K562 (cell line): ENCODE measurements at regions not wholly inside any gene's neighbourhood (a gene's known extent, or its start where the extent isn't known, plus 50 kb on each side); places are given as distances from the start of the nearest gene placed in this dataset.

Experiments used
- ATAC-seq: fragments of 200-7000 bp; cut with Tn5 transposase; 3 replicates; pipeline ENCODE4 v1.9.1; 2020; ENCODE audit warnings: moderate library complexity
- BruUV-seq: library from RNA; stranded (reverse); fragments of 400-500 nt; replicated peaks from 2 replicates; lab custom pipeline; 2021; lab: Mats Ljungman, UMichigan
- CTCF ChIA-PET: fragments of 300-600 bp; formaldehyde crosslinking; extraction: SDS; loops from one replicate; lab custom pipeline; 2021; ENCODE audit warnings: low intra/inter-chr PET ratio; lab: Yijun Ruan, JAX
- POLR2A ChIA-PET: fragments of 300-600, 350-650 bp; sonication (Branson Sonifier 250); formaldehyde crosslinking; extraction: SDS; loops from one replicate; lab custom pipeline; 2021; ENCODE audit warnings: antibody characterized with exemption, inconsistent platforms; lab: Yijun Ruan, JAX
- DNase-seq, 4 experiments: peaks; one replicate each; pipeline versions ENCODE4 v3.0.0 to v3.0.0-alpha.2; 2011 to 2018; ENCODE audit warnings: low spot score in 3 of 4, mixed read lengths in 3 of 4; ENCODE audit errors: extremely low read depth in 1 of 4
- FAIRE-seq: peaks from 2 replicates; lab custom pipeline; 2011; peaks lifted over from hg19 to GRCh38; lab: Jason Lieb, UNC
- H2AFZ ChIP-seq: 2 replicates; pipeline ENCODE4 v1.6.0; 2011; ENCODE audit warnings: low read depth, low read length, control low read depth, inconsistent platforms
- H3K27ac ChIP-seq: fragments of 200-600 bp; 3 replicates; pipeline ENCODE4 v1.8.0; 2011; ENCODE audit warnings: low read depth, mild to moderate bottlenecking, control low read depth, inconsistent platforms, low read length, moderate library complexity, mixed read lengths; ENCODE audit errors: extremely low read depth
- H3K27me3 ChIP-seq, 2 experiments: fragments of 300-600 bp in 1 of 2; 2 replicates in 1 of 2; 3 replicates in 1 of 2; pipeline versions ENCODE4 v1.6.0 to v1.8.0; 2011; ENCODE audit warnings: inconsistent platforms in 2 of 2, low read length in 2 of 2, mild to moderate bottlenecking in 1 of 2, mixed read lengths in 1 of 2, moderate library complexity in 1 of 2; ENCODE audit not compliant: control insufficient read depth in 2 of 2, insufficient read depth in 2 of 2
- H3K36me3 ChIP-seq: fragments of 300-600 bp; 3 replicates; pipeline ENCODE4 v1.8.0; 2011; ENCODE audit warnings: mild to moderate bottlenecking, low read length, inconsistent platforms; ENCODE audit not compliant: control insufficient read depth, insufficient read depth
- H3K4me1 ChIP-seq, 2 experiments: fragments of 200-600 bp in 1 of 2; replicated peaks in 1 of 2; 2 replicates in 1 of 2; 3 replicates in 1 of 2; pipeline versions ENCODE4 v1.5.1 to v1.8.0; 2011; ENCODE audit warnings: inconsistent platforms in 2 of 2, low read length in 2 of 2, mild to moderate bottlenecking in 1 of 2, mixed read lengths in 1 of 2, moderate library complexity in 1 of 2; ENCODE audit not compliant: control insufficient read depth in 2 of 2, insufficient read depth in 2 of 2
- H3K4me2 ChIP-seq: 2 replicates; pipeline ENCODE4 v1.6.1; 2011; ENCODE audit warnings: low read length, control low read depth, inconsistent platforms, mixed read lengths; ENCODE audit not compliant: insufficient read depth
- H3K4me3 ChIP-seq: fragments of 200-600 bp; sonication (generic), shearing (Covaris generic); 2 replicates; pipeline ENCODE4 v1.5.1; 2016; ENCODE audit warnings: control low read depth, inconsistent platforms
- H3K79me2 ChIP-seq: fragments of 200-600 bp; 3 replicates; pipeline ENCODE4 v1.8.0; 2011; ENCODE audit warnings: low read length, inconsistent platforms; ENCODE audit not compliant: control insufficient read depth, insufficient read depth
- H3K9ac ChIP-seq, 2 experiments: 2 replicates each; pipeline versions ENCODE4 v1.6.0 to v1.6.1; 2011; ENCODE audit warnings: low read depth in 2 of 2, low read length in 2 of 2, control low read depth in 1 of 2, inconsistent platforms in 1 of 2, mild to moderate bottlenecking in 1 of 2, mixed read lengths in 1 of 2; ENCODE audit not compliant: insufficient read depth in 1 of 2
- H3K9me1 ChIP-seq: one replicate; pipeline ENCODE4 v1.6.0; 2011; ENCODE audit warnings: inconsistent platforms, mild to moderate bottlenecking, low read length, moderate library complexity; ENCODE audit not compliant: control insufficient read depth, insufficient read depth
- H3K9me3 ChIP-seq: replicated peaks from 2 replicates; pipeline ENCODE4 v1.5.1; 2011; ENCODE audit warnings: low read depth, low read length, inconsistent platforms; ENCODE audit not compliant: control insufficient read depth, insufficient read depth
- H4K20me1 ChIP-seq: replicated peaks from 2 replicates; pipeline ENCODE4 v1.6.1; 2011; ENCODE audit warnings: low read length, inconsistent platforms, mixed read lengths; ENCODE audit not compliant: control insufficient read depth, insufficient read depth
- ATF2 ChIP-seq: sonication (generic); formaldehyde crosslinking; IDR thresholded peaks from 2 replicates; pipeline ENCODE4 v1.8.1; 2022; ENCODE audit warnings: missing genetic modification reagents
- ATF3 ChIP-seq, 2 experiments: fragments of 450-650 bp in 1 of 2; sonication (generic) in 1 of 2; formaldehyde crosslinking in 1 of 2; IDR thresholded peaks in 1 of 2; conservative IDR thresholded peaks in 1 of 2; 2 replicates each; pipeline versions ENCODE4 v1.6.1 to v1.8.1; 2016 to 2023; ENCODE audit warnings: mild to moderate bottlenecking in 2 of 2, moderate library complexity in 2 of 2, inconsistent platforms in 1 of 2, missing genetic modification reagents in 1 of 2
- BDP1 ChIP-seq: IDR thresholded peaks from 3 replicates; pipeline ENCODE4 v1.6.1; 2011; ENCODE audit not compliant: insufficient read length, insufficient read depth
- DMBX1 ChIP-seq: fragments of 250-450 bp; sonication (Bioruptor Pico); IDR thresholded peaks from 2 replicates; pipeline ENCODE4 v1.8.0; 2022; ENCODE audit warnings: inconsistent platforms, mild to moderate bottlenecking, moderate library complexity, borderline replicate concordance
- HDGF ChIP-seq: fragments of 450-650 bp; IDR thresholded peaks from 2 replicates; pipeline ENCODE4 v1.6.1; 2016
- HNRNPUL1 ChIP-seq: fragments of 200-400 bp; formaldehyde crosslinking; IDR thresholded peaks from 2 replicates; pipeline ENCODE4 v1.6.1; 2017; ENCODE audit warnings: low read length
- MAFG ChIP-seq: fragments of 450-650 bp; conservative IDR thresholded peaks from 2 replicates; pipeline ENCODE4 v1.6.1; 2016; ENCODE audit warnings: missing genetic modification characterization, missing compliant biosample characterization
- NFE2 ChIP-seq: IDR thresholded peaks from 2 replicates; pipeline ENCODE4 v1.6.1; 2014; ENCODE audit warnings: antibody characterized with exemption, low read depth
- NR2C1 ChIP-seq, 2 experiments: fragments of 450-650 bp; IDR thresholded peaks; 2 replicates each; pipeline ENCODE4 v1.6.1; 2017; ENCODE audit warnings: mild to moderate bottlenecking in 2 of 2, antibody characterized with exemption in 1 of 2, inconsistent platforms in 1 of 2, missing compliant biosample characterization in 1 of 2, missing genetic modification characterization in 1 of 2
- SPI1 ChIP-seq: IDR thresholded peaks from 2 replicates; pipeline ENCODE4 v1.6.1; 2011; ENCODE audit warnings: low read depth, low read length, control low read depth, borderline replicate concordance
- SRSF3 ChIP-seq: fragments of 200-400 bp; formaldehyde crosslinking; IDR thresholded peaks from 2 replicates; pipeline ENCODE4 v1.6.1; 2016; ENCODE audit warnings: mild to moderate bottlenecking, low read length, moderate library complexity; ENCODE audit not compliant: insufficient read depth
- ZSCAN29 ChIP-seq: fragments of 450-650 bp; IDR thresholded peaks from 2 replicates; pipeline ENCODE4 v1.6.1; 2017
- ZZZ3 ChIP-seq: fragments of 450-650 bp; IDR thresholded peaks from 2 replicates; pipeline ENCODE4 v1.6.1; 2016; ENCODE audit warnings: antibody characterized with exemption, mild to moderate bottlenecking, moderate library complexity
- WGBS: fragments of 100-300 bp; shearing (Covaris generic); methylation state at CpG from one replicate; pipeline ENCODE4 v1.1.6; 2016; ENCODE audit warnings: low coverage, mixed read lengths; ENCODE audit not compliant: insufficient coverage; ENCODE audit errors: missing lambda C conversion rate; 5-methylcytosine and 5-hydroxymethylcytosine counted together
- in situ Hi-C: fragments of 300-500 bp; cut with MboI; formaldehyde crosslinking; loops from 4 replicates; pipeline ENCODE4 v1.15.0; 2018; ENCODE audit warnings: inconsistent platforms, mixed read lengths
- intact Hi-C: fragments of 100-400 bp; cut with micrococcal nuclease; formaldehyde crosslinking; loops from 2 replicates; pipeline ENCODE4 v1.14.2; 2022
- TF ChIP-seq, protein P1 (sequence below): sonication (generic); formaldehyde crosslinking; IDR thresholded peaks from 2 replicates; pipeline ENCODE4 v1.8.0; 2022; ENCODE audit warnings: mild to moderate bottlenecking, missing genetic modification reagents, borderline replicate concordance

- no peak for TF ChIP-seq ZSCAN29
- no peak for TF ChIP-seq NFE2
- no peak for TF ChIP-seq ZZZ3
- TF ChIP-seq HNRNPUL1, result no peak
- TF ChIP-seq DMBX1 (CRISPR knock-in tag), result no peak
- no peak for TF ChIP-seq ATF3 (IDR thresholded peaks at IDR 0.05)
- TF ChIP-seq ATF3 (CRISPR knock-in tag; conservative IDR thresholded peaks at IDR 0.05), result no peak
- no peak for TF ChIP-seq BDP1
- no peak for TF ChIP-seq SRSF3
Measured at GRCh38 chr3:194888916-194889315, 203.2 kb downstream of the FAM43A start (continued).

DNA sequence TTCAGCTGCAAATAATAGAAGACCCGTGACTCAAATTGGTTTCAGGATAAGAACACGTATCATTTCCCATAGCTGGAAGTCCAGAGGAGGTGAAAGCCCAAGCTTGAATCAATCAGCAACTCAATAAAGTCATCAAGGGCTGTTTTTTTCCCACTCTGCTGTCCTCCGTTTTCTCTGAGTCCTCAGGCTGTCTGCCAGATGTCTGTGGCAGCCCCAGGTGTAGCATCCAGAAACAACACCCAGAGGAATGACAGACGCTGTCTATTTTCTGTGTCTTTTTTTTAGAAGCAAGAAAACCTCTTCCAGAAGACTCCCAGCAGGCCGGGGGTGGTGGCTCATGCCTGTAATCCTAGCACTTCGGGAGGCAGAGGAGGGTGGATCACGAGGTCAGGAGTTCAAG is 204.4 kb downstream of the FAM43A start:
- H3K9me3 ChIP-seq, result no peaks in the 10 kb centered on the region
- intact Hi-C loops, result no loop called here
- H3K4me2 ChIP-seq, result no peak overlapping the region
- DNase-seq (no peak), ATAC-seq (no peak), FAIRE-seq (no peak)
- no peak overlapping the region for H2AFZ ChIP-seq
- no peak overlapping the region for H3K9ac ChIP-seq
- in situ Hi-C loops, result no loop called here
- H3K4me3 ChIP-seq, result no peak overlapping the region
- no peaks in the 10 kb centered on the region for H4K20me1 ChIP-seq
- no peaks in the 10 kb centered on the region for H3K79me2 ChIP-seq
- 3% methylated on average over 7 of the region's 7 CpGs for WGBS
- no peak overlapping the region for H3K27ac ChIP-seq
- no peaks in the 10 kb centered on the region for H3K36me3 ChIP-seq
- POLR2A ChIA-PET, result no interaction called here
- CTCF ChIA-PET, result no interaction called here
- TF ChIP-seq MAFG (no peak), SPI1 (no peak), NR2C1 (IDR thresholded peaks at IDR 0.05) (no peak), NR2C1 (tag; IDR thresholded peaks at IDR 0.05) (no peak), HDGF (no peak), ATF2 (CRISPR knock-in tag) (no peak)
- TF ChIP-seq, protein P1, sequence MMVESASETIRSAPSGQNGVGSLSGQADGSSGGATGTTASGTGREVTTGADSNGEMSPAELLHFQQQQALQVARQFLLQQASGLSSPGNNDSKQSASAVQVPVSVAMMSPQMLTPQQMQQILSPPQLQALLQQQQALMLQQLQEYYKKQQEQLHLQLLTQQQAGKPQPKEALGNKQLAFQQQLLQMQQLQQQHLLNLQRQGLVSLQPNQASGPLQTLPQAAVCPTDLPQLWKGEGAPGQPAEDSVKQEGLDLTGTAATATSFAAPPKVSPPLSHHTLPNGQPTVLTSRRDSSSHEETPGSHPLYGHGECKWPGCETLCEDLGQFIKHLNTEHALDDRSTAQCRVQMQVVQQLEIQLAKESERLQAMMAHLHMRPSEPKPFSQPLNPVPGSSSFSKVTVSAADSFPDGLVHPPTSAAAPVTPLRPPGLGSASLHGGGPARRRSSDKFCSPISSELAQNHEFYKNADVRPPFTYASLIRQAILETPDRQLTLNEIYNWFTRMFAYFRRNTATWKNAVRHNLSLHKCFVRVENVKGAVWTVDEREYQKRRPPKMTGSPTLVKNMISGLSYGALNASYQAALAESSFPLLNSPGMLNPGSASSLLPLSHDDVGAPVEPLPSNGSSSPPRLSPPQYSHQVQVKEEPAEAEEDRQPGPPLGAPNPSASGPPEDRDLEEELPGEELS (CRISPR knock-in tag), result no peak
- no TSS peak for BruUV-seq
- no peaks in the 10 kb centered on the region for H3K27me3 ChIP-seq
- H3K4me1 ChIP-seq, result no peaks in the 10 kb centered on the region
- no peaks in the 10 kb centered on the region for H3K9me1 ChIP-seq
